RPMI8226 (cell line): ENCODE measurements at regions not wholly inside any gene's neighbourhood (a gene's known extent, or its start where the extent isn't known, plus 50 kb on each side); places are given as distances from the start of the nearest gene placed in this dataset.
"Not testable (repeated sequence)": the region's sequence is repeated elsewhere in the genome, so short reads cannot be mapped to it uniquely, and the experiment has no call there.

Experiments
- DNase-seq: peaks from one replicate; pipeline ENCODE4 v3.0.0-alpha.2; 2015

GRCh38 chr13:48583859-48584311 lies 51.0 kb upstream of the RCBTB2 start:
- DNase-seq = no peak

- peak; percentile 77 for DNase-seq
Observed at GRCh38 chr13:48585456-48585840, 52.6 kb upstream of the RCBTB2 start.

- DNase-seq = peak; percentile 73
Observed at GRCh38 chr13:48586591-48587103, 53.8 kb upstream of the RCBTB2 start.

- no peak for DNase-seq
Observed at GRCh38 chr13:48588120-48588519, 55.2 kb upstream of the RCBTB2 start.

GRCh38 chr13:48590141-48590901 lies 57.4 kb upstream of the RCBTB2 start:
- no peak for DNase-seq

GRCh38 chr13:48591124-48591872 lies 58.4 kb upstream of the RCBTB2 start:
- DNase-seq = not testable (repeated sequence)

GRCh38 chr13:48591889-48592687 lies 59.2 kb upstream of the RCBTB2 start:
- DNase-seq = no peak

- no peak for DNase-seq
Observed at GRCh38 chr13:48592688-48593049, 59.8 kb upstream of the RCBTB2 start.

GRCh38 chr13:48593536-48593935 lies 60.2 kb upstream of the CYSLTR2 start:
- DNase-seq = no peak

- no peak for DNase-seq
Observed at GRCh38 chr13:48594096-48594815, 59.5 kb upstream of the CYSLTR2 start.

- peak; percentile 65 for DNase-seq
Observed at GRCh38 chr13:48595431-48596429, 58.0 kb upstream of the CYSLTR2 start.

GRCh38 chr13:48600374-48601364 lies 53.1 kb upstream of the CYSLTR2 start:
- no peak for DNase-seq

GRCh38 chr13:48602296-48603016 lies 51.3 kb upstream of the CYSLTR2 start:
- no peak for DNase-seq

GRCh38 chr13:48603375-48603774 lies 50.4 kb upstream of the CYSLTR2 start:
- DNase-seq = no peak
